Hematopoietic multipotent progenitor cell treated with erythropoietin and hydrocortisone succinate and interleukin-3 and kit ligand, for 17 days (in vitro differentiated cells): ENCODE measurements at regions not wholly inside any gene's neighbourhood (a gene's known extent, or its start where the extent isn't known, plus 50 kb on each side); places are given as distances from the start of the nearest gene placed in this dataset.

ENCODE experiments used
- DNase-seq: peaks from one replicate; pipeline ENCODE4 v3.0.0-alpha.2; 2015; ENCODE audit warnings: low spot score

DNA sequence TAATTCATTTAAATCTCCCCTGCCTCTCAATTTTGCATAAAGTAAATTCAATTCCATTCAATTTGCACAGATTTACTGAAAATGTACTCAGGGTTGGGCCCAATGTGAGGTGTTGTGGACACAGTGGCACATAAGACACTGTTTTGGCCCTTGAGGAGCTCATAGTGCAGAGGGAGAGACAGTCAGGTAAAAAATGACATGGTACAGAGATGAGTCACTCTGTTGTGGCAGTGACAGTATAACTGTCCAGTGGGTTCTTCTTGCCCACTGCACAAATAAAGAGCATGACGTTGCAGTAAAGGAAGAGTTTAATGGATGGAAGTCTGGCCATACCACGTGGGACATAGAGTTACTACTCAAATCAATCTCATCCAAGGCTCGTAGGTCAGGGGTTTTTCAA lies 400.3 kb upstream of the TRIB2 start:
- no peak for DNase-seq

DNA sequence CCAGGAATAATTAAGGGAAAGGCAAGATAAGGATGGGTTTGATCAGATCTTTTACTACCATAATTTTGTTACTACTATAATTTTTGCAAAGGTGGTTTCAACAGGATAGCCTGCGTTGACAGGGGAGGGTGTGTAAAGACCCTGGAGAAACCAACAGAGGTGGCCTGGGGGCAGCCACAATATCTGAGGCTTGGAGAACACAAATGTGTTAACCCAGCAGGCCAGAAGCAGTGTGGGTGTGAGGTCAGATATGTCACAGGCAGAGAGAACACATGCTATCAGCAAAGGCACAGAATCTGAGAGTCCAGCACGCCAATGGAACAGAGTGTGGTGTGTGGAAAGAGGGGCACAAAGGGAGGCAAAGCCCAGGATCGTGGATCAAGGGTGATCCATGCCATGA lies 399.4 kb upstream of the TRIB2 start:
- no peak for DNase-seq

DNA sequence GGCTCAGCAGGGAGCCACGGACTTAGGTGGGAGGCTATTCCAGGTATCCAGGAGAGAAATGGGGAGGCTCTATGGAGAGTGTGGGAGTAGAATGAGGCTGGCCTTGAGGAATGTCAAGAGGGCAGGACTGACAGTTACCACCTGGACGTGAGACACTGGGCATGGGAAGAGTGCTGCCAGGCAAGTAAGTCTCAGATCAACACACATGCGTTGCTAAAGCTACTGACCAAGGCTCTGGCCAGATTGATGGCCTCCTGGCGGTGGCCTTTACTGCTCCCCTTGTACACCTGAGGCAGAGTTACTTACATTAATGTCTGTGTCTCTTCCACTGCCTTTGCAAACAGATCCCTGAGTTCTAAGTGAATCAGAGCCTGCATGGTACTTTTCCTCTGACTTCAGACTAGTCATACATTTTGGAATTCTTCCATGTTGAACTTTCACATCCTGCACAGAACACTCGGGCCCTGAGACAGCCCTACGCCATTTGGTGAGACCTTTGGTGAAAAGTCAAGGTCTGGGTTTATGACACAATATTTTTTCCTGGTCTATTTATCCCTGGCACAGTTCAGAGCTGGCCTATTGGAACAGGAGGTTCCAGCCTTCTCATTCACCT lies 398.8 kb upstream of the TRIB2 start:
- no peak for DNase-seq

DNA sequence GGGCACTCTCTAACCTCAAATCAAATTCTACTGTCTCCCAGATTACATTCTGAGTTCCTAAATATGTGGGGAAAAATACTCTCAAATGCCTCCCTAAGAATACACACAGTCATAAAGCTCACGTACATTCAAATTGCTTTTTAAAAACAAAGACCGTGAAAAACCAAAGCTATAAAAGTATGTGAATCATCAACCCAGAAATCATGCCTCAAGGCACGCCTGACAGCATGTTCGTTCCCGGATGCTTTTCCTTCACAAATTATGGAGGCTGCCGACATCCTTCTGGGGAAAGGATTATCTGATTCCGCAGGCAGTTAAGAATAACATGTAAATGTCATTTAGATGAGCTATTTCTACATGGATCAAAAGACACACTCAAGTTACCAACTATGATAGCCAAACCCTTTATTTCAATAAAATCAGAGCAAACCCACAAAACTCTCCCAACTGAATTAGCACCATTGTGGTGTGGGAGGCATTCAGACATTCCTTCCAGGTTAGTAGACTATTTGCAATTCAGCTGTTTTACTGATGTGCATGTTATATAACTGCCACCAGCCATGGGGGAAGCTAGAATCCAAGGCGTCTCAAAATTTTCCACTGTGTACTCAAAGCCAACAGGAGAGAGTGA lies 398.2 kb upstream of the TRIB2 start:
- no peak for DNase-seq

DNA sequence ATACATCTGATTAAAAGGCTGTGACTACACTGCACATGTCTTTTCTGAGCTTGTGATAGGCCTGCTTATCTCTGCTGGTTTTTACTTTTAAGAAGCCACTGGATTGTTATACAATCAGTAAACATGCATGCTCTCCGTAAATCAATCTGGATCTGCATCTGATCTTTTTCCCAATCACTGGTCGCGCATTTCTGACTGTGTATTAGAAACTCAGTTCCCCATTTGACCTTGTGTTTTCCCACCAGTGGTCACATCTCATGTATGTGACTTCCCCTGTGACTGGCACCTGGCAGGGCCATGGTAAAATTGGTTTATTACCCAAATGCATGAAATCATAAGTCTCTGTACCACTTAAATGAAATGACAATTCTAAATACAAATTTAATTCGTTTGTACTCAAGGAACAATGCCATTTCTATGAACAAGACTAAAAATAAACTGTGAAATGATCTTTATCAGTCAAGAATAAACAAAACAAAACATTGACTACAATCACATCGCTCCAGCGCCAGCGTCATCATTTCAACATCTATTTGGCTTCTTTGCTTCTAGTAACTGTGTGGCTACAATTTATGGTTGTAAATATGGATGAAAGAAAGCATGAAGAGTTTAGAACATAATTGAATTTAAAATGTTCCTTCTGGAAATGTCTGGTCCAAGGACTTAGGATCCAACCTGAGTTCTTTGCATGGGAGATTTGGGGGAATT lies 396.6 kb upstream of the TRIB2 start:
- no peak for DNase-seq

DNA sequence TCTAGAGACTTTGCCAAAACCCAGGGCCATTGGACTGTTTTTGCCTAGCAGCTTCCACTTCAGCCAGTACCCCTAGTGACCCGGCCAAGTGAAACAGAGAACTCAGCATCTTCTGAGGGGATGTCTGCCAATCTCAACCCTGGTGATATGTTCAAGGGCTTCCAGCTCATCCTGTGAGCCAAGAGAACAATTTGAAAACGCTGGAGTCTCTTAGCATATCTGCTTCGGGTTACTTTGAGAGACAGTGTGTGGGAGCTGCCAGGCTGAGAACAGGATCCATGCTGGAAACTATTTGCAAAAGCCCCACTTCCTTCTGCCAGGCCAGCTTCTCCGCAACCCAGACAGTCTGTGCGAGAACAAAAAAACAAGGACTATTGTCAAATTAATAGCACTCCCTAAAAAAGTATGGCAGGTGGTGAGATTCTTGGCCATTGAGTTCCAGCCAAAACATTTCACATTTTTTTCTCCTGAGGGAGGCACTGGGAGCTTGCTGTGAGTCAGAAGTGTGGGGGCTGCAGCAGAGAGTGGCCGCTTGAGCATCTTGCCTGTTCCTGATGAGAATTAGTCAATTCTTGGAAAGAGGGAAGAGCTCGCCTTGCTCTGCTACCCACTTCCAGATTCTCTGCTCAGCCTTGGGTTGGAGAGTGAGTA lies 395.6 kb upstream of the TRIB2 start:
- DNase-seq, result no peak

DNA sequence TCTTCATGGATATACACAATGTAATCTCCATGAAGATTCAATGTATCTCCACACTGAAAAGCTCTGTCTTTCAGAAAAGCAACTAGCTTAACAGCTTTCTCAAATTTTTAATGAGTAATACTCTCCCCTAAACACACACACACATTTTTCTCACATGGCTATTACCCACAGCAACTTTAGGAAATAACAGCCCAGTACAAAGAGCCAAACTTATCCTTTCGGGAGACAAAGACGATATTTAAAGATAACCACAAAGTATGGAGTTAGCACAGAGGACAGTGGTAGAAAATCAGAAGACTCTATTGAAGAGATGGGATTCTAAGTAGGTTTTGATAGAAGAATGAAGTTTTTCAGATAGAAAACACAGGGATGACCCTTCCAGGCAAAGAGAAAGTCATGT lies 394.9 kb upstream of the TRIB2 start:
- no peak for DNase-seq

DNA sequence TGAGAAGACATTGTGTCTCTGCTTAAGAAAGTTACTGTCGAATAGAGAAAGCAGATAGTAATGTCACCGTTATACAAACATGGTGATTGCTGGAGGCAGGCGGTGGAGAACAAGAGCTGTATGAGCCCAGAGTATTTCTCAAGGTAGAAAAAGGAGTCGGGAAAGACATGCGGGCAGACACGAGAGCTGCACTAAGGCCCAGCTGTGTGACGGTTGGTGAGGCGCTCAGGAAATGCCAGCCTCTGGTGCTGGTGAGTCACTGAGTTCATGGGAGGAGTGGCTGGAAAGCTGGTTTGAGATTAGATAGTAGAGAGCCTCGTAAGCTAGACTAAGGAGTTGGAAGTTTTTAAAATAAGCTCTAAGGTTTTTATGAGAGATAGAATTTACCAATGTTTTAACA lies 390.9 kb upstream of the TRIB2 start:
- DNase-seq, result no peak

DNA sequence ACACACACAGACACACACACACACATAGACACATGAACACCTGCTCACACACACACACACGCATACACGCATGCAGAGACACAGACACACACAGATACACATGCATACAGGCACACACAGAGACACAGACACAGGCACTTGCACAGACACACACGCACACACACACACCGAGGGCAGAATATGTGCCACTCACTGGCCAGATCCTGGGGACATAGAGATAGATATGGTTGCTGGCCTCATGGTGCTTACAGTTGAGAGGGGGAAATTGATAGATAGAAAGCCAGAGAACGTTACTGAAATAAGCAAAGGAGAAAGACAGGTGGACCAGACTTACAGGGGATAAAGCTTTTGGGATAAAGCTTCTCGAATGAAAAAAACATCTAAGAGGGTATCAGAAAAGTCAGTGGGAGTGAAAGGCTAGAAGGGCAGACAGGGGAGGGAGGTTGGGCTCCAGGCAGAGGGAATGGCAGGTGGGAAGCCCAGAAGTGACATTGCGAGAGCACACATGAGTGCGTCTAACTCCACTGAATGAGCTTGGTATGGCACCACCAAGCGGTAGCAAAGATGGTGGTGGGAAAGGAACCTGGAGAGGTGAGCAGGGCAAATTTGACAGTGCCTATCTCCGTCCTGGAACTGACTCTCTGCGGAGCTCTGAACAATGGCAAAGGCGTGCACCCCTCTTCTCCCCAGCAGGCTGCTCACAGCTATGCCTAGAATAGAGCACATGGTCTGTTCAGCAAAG lies 390.1 kb upstream of the TRIB2 start:
- no peak for DNase-seq

DNA sequence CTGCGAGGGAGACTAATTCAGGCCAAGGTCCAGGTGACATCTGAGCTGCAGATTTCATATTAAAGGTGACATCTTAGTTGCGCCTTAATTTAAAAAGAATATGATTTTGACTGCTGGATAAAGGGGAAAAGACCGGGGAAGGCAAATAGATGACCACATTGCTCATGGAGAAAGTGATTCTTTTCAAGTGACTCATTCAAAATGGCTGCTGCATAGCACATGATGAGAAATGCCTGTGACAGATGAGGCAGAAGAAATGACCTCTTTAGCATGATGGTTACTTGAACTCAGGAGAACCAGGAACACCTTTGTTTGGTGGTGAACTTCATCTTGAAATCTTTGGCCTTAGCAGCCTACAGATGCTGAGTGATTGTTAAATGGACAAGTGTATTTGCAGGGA lies 385.8 kb upstream of the TRIB2 start:
- DNase-seq, result no peak

DNA sequence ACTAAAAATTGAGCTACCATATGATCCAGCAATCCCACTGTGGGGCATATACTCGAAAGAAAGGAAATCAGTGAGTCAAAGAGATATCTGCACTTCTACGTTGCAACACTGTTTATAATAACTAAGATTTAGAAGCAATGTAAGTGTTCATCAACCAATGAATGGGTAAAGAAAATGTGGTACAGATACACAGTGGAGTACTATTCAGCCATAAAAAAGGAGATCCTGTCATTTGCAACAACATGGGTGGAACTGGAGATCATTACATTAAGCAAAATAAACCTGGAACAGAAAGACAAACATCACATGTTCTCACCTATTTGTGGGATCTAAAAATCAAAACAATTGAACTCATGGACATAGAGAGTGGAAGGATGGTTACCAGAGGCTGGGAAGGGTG lies 385.0 kb upstream of the TRIB2 start:
- DNase-seq, result no peak

DNA sequence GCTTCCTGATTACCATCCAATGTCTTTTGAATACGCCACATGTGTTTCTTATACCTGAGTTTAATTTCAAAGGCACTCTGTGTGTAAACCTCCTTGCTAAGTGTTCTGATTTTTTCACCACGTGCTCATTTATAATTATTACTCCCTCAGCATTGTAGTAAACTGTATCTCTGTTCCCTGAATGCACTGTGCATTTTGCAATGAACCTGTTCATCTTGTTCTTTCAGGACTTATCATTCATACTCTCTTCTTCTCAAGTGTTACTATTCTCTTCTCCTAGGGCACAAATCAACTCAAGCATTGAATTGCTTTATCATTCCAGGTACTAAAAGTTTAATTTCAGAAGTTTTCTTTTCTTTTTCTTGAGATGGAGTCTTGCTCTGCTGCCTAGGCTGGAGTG lies 383.4 kb upstream of the TRIB2 start:
- DNase-seq, result no peak

DNA sequence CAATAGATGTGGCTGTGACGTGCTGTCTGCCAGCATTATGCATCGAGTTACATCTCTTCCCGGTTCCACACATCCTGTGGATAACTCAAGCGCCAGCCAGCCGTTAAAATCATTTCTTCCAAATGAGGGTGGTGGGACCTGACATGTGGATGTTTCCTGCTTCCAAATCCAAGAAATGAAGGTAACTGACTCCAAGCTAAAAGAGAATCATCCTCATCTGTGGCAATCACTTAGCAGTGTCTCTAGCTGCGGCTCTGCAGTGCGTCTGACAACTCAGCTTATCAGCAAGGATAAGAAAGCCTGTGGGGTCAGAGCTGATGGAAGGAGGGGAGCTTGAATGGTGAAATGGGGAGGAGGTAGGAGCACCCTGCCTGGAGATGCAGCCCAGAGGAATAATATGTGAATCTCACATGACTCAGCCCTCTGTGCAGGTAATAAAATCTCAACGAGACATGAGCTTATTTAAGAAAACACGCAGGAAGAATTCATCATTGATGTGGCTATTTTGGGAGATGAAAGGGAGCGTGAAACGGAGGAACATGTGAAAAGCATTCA lies 382.2 kb upstream of the TRIB2 start:
- no peak for DNase-seq

DNA sequence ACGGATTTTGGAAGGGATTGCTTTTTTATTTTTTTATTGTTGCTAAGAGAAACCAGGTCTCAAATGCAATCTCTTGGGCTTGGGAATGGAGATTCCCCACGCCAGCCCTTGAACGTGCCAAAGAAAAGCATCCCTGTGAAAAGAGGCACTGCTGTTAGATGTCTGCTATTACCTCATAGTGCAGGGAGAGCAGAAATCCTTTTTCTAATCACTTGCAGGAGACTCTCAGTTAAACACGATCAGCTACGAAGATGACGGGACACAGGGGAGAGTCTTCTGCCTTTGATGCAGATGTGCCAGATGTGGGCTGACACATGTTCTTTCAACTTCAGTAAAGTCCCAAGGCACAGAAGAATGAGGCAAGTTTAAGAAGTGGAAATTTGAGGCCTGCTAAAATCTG lies 381.6 kb upstream of the TRIB2 start:
- DNase-seq, result no peak

DNA sequence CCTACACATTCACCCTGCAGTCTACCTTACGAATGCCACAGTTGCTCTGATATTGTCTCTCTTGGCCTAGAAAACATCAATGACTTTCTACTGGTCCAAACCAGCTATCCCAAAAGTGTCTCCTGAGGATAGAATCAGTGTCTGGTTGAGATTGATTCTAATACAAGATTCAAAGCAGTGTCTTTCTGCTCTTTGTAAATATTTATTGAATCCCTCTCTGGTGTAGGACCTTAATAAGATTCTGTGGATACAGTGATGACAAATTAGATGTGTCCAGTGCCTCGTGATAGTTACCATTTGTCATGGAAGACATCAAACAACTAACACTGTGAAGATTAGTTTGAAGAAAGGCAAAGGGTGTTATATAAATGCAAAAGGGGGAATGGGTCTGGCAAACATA lies 380.7 kb upstream of the TRIB2 start:
- no peak for DNase-seq

DNA sequence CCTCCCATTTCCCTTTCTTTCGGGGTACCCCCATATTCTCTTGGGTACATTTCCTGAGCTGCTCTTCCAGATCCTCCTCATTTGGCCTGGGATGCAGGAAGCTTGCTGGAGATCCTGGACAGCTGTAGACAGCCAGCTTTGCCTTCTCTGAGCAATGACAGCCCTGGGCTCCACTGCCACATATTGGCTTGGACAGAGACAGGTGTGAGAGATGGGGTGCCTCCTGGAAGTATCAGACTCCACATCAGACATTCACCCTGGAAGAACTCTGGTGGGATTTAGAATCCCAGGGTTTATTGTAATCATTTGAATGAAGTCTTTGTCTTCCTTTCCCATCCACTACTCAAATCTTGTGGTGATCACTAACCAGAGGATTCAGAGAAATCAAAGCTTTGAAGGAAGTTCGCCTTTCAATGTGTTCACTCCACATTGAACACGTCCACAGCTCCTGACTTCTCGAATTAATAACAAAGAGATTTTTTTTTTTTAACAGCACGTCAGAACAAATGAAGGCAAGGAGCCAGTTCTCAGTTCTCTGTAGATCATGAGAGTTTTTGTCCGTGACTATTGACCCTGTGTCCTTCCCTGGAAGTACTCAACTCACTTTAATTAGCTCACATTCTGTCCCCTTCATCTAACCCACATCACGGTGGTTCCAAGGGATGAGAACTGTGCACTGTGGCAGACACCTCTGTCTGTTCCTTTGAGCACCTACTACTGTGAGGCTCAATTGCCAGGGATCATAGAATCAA lies 377.6 kb upstream of the TRIB2 start:
- DNase-seq, result no peak

DNA sequence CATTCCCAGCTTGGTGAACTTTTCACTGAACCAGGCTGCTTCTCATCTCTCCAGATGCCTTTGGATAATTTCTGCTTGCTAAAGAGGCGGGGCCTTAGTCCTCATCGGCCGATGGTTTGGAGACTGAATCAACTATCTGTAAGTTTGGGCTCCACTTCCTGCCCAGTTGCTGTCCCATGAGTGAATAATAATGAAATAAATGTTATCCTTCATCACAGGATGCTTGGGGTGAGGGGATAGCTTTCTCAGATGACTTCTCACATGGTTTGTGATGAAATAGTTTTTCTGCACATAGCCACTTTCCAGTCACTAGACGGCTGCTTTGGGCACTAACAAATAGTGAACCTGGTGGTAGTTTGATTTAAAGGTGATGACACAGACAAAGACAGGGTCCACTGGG lies 376.6 kb upstream of the TRIB2 start:
- DNase-seq, result no peak

DNA sequence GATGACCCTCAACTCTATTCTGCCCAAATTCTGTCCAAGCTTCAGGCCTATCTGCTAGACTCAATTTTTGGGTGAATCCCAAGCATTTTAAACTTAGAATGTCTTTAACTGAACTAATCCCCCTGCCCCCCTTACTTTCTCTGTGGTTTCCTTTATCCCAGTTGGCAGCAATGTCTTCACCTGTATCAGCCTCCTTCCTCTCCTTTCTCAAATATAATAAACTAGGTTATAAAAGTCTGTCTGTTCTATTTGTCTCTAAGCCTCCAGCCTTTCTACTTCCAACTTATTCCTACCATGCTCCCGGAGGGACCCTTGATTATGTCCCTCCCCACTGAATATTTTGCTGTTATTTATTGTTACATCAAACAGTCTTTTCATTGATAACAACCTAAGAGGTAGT lies 375.5 kb upstream of the TRIB2 start:
- DNase-seq, result no peak

DNA sequence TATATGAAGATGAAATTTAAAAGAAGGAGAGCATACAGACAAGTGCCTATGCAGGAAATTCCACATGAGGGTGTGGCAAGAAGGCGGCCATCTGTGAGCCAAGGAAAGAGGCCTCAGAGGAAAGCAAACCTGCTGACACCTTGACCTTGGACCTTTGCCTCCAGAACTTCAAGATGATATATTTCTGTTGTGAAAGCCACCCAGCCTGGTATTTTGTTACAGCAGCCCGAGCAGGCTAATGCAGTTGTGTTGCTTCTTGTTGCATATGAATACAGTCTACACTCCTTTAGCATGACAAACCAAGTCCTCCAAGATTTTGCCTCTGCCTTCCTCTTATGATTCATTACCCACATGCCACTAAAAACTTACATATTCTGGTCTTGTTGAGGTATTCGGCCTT lies 374.8 kb upstream of the TRIB2 start:
- DNase-seq, result no peak

DNA sequence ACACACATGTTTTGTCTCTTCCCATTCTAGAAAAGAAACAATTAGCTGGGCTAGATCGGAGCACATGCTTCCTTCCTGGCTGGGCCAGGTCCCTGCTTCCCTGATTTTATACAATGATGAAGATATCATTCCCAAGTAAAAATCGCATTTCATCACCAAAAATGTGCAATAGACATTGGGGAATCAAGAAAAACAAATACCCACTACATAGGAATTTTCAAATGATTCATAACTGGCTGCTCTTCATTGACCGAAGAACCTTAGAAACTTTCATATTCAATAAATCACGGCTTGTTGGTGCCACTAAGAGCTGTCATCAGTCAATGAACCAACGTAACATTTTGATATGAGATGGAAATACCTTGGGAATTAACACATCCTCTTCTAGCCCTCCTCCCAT lies 373.6 kb upstream of the TRIB2 start:
- DNase-seq, result no peak

DNA sequence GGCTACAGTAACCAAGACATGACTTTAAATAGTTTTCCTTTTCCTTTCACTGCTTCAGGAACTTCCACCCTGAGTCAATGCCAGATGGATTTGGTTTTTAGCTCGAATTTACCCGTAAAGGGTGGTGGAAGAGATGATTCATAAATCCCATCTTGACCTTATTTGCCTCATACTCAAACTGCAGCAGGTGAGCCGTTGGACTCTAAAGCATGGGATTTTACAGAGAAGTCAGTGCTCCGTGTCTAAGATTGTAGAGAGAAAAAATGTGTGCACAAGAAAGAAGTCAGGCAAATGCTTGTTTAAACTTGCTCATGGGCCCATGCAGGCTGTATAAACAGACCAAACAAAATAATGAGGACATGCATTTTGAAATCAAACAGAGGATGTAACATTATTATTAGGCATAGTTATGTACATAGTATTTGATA lies 369.7 kb upstream of the TRIB2 start:
- DNase-seq, result no peak

DNA sequence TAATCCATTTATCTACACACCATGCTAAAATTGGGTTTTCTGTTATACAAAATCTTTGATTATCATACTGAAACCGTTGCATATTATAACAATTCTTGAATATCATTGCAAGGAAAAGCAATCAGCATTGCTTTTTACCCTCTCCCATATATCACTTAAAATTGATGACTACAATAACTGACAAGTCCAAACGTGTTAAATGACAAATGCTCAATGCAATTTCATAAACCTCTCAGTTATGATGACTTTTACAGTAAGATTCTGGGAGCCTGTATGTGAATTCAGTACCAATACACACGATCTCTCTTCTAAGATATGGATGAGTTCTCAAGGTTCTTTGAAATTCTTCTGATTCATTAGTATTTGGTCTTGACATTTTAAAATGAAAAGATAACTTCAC lies 368.5 kb upstream of the TRIB2 start:
- DNase-seq, result no peak
